Stomach (tissue), 8 donors: ENCODE measurements at regions not wholly inside any gene's neighbourhood (a gene's known extent, or its start where the extent isn't known, plus 50 kb on each side); places are given as distances from the start of the nearest gene placed in this dataset.
"Not testable (repeated sequence)": the region's sequence is repeated elsewhere in the genome, so short reads cannot be mapped to it uniquely, and the experiment has no call there.

ENCODE experiments used
- DNase-seq, 2 donors: peaks; one replicate each; pipeline versions ENCODE4 v3.0.0 to v3.0.0-alpha.2; 2013 to 2019
- H3K27ac ChIP-seq, 5 donors: fragments of 200-600 bp in 4 of 5; sonication (generic) in 4 of 5; one replicate each; pipeline ENCODE4 v1.5.1; 2013 to 2019; ENCODE audit warnings: mild to moderate bottlenecking in 1 of 5, moderate library complexity in 1 of 5
- H3K27me3 ChIP-seq, 3 donors: fragments of 200-600 bp; sonication (generic); one replicate each; pipeline ENCODE4 v1.5.1; 2017 to 2019; ENCODE audit warnings: mixed run types in 1 of 3
- H3K36me3 ChIP-seq, 4 donors: fragments of 200-600 bp; sonication (generic); 1 replicate in 3 of 4; 2 replicates in 1 of 4; pipeline ENCODE4 v1.5.1; 2016 to 2019
- H3K4me1 ChIP-seq, 4 donors: fragments of 200-600 bp; sonication (generic); one replicate each; pipeline ENCODE4 v1.5.1; 2016 to 2019
- H3K4me3 ChIP-seq, 4 donors: fragments of 200-600 bp; sonication (generic) in 3 of 4; one replicate each; pipeline ENCODE4 v1.5.1; 2016 to 2019; ENCODE audit warnings: mild to moderate bottlenecking in 1 of 4
- H3K9me3 ChIP-seq, 4 donors: fragments of 200-600 bp; sonication (generic); one replicate each; pipeline ENCODE4 v1.5.1; 2016 to 2019
- EP300 ChIP-seq: sonication (generic); formaldehyde crosslinking; IDR thresholded peaks from one replicate; pipeline ENCODE4 v1.6.1; 2017; ENCODE audit warnings: antibody characterized with exemption
- POLR2A ChIP-seq, 4 donors: fragments of 450-650 bp; IDR thresholded peaks; one replicate each; pipeline ENCODE4 v1.6.1; 2016; ENCODE audit warnings: antibody characterized with exemption in 4 of 4, control low read depth in 2 of 4, mild to moderate bottlenecking in 1 of 4, moderate library complexity in 1 of 4
- POLR2AphosphoS5 ChIP-seq, 3 donors: sonication (generic); formaldehyde crosslinking; IDR thresholded peaks; one replicate each; pipeline ENCODE4 v1.6.1; 2016; ENCODE audit warnings: antibody characterized with exemption in 3 of 3
- WGBS, 5 donors: extraction: QIAGEN DNeasy Blood & Tissue Kit in 3 of 5; methylation state at CpG; one replicate each; pipeline versions ENCODE4 v1.1.5 to v1.1.7; 2013 to 2018; 5-methylcytosine and 5-hydroxymethylcytosine counted together
- intact Hi-C: fragments of 100-400 bp; cut with DNase I; formaldehyde crosslinking; loops from one replicate; pipeline ENCODE4 v1.15.1; 2023; ENCODE audit warnings: low total_unique reads
- TF ChIP-seq, protein P1 (sequence below), 7 experiments: fragments of 450-650 bp in 4 of 7; fragments of 200-600 bp in 3 of 7; sonication (generic) in 3 of 7; IDR thresholded peaks; one replicate each; pipeline ENCODE4 v1.5.1; 2016 to 2019; ENCODE audit warnings: antibody characterized with exemption in 7 of 7, control low read depth in 2 of 7, mild to moderate bottlenecking in 1 of 7
- donor health status: healthy with polysubstance abuse.
- donor health status: Bipolar disorder and iron deficiency.
- donor health status: healthy.

DNA sequence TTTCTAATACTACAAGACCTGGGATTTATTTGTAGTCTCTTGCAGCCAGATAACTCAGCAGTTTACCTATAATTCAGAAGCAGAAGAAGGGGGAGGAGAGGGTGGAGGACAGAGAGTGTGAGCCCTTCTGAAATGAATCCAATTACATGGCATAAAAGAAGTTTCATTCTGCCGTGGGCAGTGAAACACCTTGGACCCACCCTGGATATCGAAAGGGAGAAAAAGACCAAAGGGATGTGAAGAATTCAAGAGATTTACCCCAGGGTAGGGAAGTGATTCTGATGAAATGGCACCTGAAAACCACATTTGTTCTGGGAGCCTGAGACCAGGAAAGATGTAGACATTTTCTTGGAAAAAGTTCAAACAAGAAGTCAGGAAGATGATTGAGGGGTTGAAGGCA lies 140.9 kb downstream of the NDFIP2 start:
- 82 to 96% (median 83%) methylated on average over 2 of the region's 2 CpGs for WGBS, 5 donors
- H3K36me3 ChIP-seq: no peaks in the 10 kb centered on the region
- H3K27me3 ChIP-seq: no peaks in the 10 kb centered on the region
- DNase-seq: no peak
- intact Hi-C loops: no loop called here
- no peaks in the 10 kb centered on the region for H3K4me1 ChIP-seq
- H3K4me3 ChIP-seq: no peak overlapping the region
- no peaks in the 10 kb centered on the region for H3K9me3 ChIP-seq
- TF ChIP-seq, protein P1, sequence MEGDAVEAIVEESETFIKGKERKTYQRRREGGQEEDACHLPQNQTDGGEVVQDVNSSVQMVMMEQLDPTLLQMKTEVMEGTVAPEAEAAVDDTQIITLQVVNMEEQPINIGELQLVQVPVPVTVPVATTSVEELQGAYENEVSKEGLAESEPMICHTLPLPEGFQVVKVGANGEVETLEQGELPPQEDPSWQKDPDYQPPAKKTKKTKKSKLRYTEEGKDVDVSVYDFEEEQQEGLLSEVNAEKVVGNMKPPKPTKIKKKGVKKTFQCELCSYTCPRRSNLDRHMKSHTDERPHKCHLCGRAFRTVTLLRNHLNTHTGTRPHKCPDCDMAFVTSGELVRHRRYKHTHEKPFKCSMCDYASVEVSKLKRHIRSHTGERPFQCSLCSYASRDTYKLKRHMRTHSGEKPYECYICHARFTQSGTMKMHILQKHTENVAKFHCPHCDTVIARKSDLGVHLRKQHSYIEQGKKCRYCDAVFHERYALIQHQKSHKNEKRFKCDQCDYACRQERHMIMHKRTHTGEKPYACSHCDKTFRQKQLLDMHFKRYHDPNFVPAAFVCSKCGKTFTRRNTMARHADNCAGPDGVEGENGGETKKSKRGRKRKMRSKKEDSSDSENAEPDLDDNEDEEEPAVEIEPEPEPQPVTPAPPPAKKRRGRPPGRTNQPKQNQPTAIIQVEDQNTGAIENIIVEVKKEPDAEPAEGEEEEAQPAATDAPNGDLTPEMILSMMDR (IDR thresholded peaks at IDR 0.05): no peak
- TF ChIP-seq POLR2A (IDR thresholded peaks at IDR 0.05) (no peak), EP300 (no peak), POLR2AphosphoS5 (IDR thresholded peaks at IDR 0.05) (no peak)
- H3K27ac ChIP-seq: no peak overlapping the region

DNA sequence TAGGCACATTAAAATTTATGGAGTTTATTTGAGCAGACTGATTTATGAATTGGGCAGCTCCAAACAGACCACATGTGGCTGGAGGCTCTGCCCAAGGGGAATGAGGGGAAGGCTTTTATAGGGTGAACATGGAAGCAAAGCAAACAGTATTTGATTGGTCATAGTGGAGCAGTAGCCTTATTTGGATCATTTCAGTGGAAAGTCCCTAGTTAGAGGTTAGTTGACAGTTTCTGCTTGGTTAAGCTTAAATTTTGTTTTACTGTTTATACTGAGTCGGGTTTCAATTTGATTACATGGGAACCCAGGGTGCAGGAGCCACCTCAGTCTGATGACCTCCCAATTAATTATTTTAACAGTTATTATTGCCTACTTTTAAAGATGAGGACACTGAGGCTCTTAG lies 140.5 kb downstream of the NDFIP2 start:
- no peaks in the 10 kb centered on the region for H3K4me1 ChIP-seq
- intact Hi-C loops: no loop called here
- H3K36me3 ChIP-seq: no peaks in the 10 kb centered on the region
- H3K9me3 ChIP-seq: no peaks in the 10 kb centered on the region
- no peak for DNase-seq
- H3K4me3 ChIP-seq: no peak overlapping the region
- TF ChIP-seq POLR2A (IDR thresholded peaks at IDR 0.05): no peak
- TF ChIP-seq EP300: no peak
- TF ChIP-seq, protein P1 (IDR thresholded peaks at IDR 0.05): no peak
- no peak for TF ChIP-seq POLR2AphosphoS5 (IDR thresholded peaks at IDR 0.05)
- H3K27ac ChIP-seq: no peak overlapping the region
- H3K27me3 ChIP-seq: no peaks in the 10 kb centered on the region
- 50 to 74% (median 71%) methylated on average over 1 of the region's 1 CpG for WGBS, 5 donors

DNA sequence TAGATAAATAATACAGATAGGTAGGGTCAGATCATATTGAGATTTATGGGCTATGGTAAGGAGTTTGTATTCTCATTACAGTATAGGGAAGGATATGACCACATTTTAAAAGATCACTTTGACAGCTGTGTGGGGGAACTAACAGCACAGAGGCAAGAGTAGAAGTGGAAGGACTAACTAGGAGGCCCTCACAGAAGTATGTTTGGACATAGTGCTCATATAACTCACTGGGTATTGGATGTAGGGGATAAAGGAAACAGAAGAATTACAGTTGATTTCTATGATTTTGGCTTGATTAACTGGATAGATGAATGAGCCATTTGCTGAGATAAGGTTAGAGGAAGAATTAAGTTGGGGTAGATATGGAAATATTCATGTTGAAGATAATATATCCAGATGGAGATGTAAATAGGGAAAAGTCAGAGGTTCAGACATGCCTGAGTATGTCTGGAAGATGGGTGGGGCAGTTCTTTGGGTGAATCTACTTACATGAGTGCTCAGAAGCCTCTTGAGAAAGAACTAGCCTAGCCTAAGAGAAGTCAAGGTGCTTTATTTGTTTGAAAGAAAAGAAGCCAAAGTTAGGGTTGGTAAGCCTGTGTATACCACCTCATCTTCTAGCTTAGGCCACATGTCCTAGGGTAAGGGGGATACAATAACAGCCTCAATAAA lies 133.4 kb downstream of the NDFIP2 start:
- DNase-seq: no peak
- Histone ChIP-seq H3K36me3 (no peaks in the 10 kb centered on the region), H3K27ac (no peak overlapping the region), H3K4me3 (no peak overlapping the region), H3K4me1 (no peaks in the 10 kb centered on the region), H3K27me3 (no peaks in the 10 kb centered on the region), H3K9me3 (peaks cover 0 to 7% (median 0%) of the 10 kb centered on the region in 4 donors)
- TF ChIP-seq POLR2A (IDR thresholded peaks at IDR 0.05) (no peak), EP300 (no peak)
- intact Hi-C loops: no loop called here

DNA sequence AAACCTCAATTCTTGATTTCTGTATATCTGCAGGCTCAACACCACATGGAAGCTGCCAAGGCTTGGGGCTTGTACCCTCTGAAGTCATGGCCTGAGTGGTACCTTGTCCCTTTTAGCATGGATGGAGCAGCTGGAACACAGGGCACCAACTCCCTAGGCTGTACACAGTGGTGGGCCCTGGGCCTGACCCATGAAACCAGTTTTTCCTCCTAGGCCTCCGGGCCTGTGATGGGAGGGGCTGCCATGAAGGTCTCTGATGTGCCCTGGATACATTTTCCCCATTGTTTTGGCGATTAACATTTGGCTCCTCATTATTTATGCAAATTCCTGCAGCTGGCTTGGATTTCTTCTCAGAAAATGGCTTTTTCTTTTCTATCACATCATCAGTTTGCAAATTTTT lies 131.6 kb downstream of the NDFIP2 start:
- H3K9me3 ChIP-seq: peaks cover 0 to 7% (median 0%) of the 10 kb centered on the region in 4 donors
- WGBS, 5 donors: 75 to 81% (median 79%) methylated on average over 2 of the region's 2 CpGs
- intact Hi-C loops: no loop called here
- TF ChIP-seq, protein P1 (IDR thresholded peaks at IDR 0.05): no peak
- TF ChIP-seq POLR2A (IDR thresholded peaks at IDR 0.05) (no peak), EP300 (no peak), POLR2AphosphoS5 (IDR thresholded peaks at IDR 0.05) (no peak)
- H3K36me3 ChIP-seq: no peaks in the 10 kb centered on the region
- no peak overlapping the region for H3K27ac ChIP-seq
- H3K27me3 ChIP-seq: no peaks in the 10 kb centered on the region
- DNase-seq: no peak
- H3K4me1 ChIP-seq: no peaks in the 10 kb centered on the region
- no peak overlapping the region for H3K4me3 ChIP-seq

DNA sequence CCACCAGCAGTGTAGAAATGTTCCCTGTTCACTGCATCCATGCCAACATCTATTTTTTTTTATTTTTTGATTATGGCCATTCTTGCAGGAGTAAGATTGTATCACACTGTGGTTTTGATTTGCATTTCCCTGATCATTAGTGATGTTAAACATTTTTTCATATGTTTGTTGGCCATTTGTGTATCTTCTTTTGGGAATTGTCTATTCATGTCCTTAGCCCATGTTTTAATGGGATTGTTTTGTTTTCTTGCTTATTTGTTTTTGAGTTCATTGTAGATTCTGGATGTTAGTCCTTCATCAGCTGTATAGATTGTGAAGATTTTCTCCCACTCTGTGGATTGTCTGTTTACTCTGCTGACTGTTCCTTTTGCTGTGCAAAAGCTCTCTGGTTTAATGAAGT lies 126.9 kb downstream of the NDFIP2 start:
- DNase-seq, intact Hi-C loops, H3K27ac ChIP-seq, H3K9me3 ChIP-seq, H3K4me3 ChIP-seq, H3K27me3 ChIP-seq, H3K36me3 ChIP-seq, H3K4me1 ChIP-seq: not testable (repeated sequence)
